Peyer's patch (tissue), 4 donors: ENCODE measurements at regions not wholly inside any gene's neighbourhood (a gene's known extent, or its start where the extent isn't known, plus 50 kb on each side); places are given as distances from the start of the nearest gene placed in this dataset.

Experiments used
- CTCF ChIP-seq, 6 experiments: fragments of 450-650 bp in 4 of 6; fragments of 200-600 bp in 2 of 6; sonication (generic) in 1 of 6; IDR thresholded peaks; one replicate each; pipeline ENCODE4 v1.5.1; 2017 to 2019; ENCODE audit warnings: antibody characterized with exemption in 6 of 6, mild to moderate bottlenecking in 3 of 6, moderate library complexity in 1 of 6
- POLR2A ChIP-seq, 2 donors: fragments of 450-650 bp; IDR thresholded peaks; one replicate each; pipeline ENCODE4 v1.5.1; 2017; ENCODE audit warnings: antibody characterized with exemption in 2 of 2, mild to moderate bottlenecking in 2 of 2, moderate library complexity in 2 of 2

DNA sequence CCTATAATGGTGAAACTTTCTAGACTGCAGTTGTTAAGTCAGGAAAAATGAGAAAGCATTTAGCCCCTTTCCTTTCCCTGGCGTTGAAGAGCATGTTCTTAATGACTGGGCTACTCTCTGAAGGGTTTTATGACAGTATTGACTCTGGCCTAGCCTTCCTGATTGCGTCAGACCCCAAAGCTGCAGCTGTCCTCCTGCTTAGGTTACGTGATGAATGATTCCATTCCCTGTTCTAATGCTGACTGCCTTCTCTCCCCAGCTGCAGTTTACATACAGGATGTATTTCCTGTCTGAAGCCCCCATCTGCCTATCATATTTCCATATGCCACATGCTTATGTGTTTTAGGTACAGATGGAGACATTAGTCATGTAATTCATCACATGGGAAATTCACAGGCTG, 105.8 kb upstream of the EGFL6 start:
- TF ChIP-seq CTCF (IDR thresholded peaks at IDR 0.05) = no peak
- TF ChIP-seq POLR2A (IDR thresholded peaks at IDR 0.05) = no peak
